IMR-90 (cell line): ENCODE measurements at regions not wholly inside any gene's neighbourhood (a gene's known extent, or its start where the extent isn't known, plus 50 kb on each side); places are given as distances from the start of the nearest gene placed in this dataset.

ENCODE experiments used
- MAZ ChIP-seq: IDR thresholded peaks from 2 replicates; pipeline ENCODE4 v1.6.1; 2012; ENCODE audit warnings: low read depth, mild to moderate bottlenecking, low read length, improper control_type of control experiment, moderate library complexity, borderline replicate concordance
- MXI1 ChIP-seq: IDR thresholded peaks from 2 replicates; pipeline ENCODE4 v1.6.1; 2012; ENCODE audit warnings: low read depth, mild to moderate bottlenecking, low read length, moderate library complexity, borderline replicate concordance
- POLR2A ChIP-seq: IDR thresholded peaks from 2 replicates; pipeline ENCODE4 v1.6.1; 2012; ENCODE audit warnings: mild to moderate bottlenecking, low read depth, low read length
- RAD21 ChIP-seq: IDR thresholded peaks from 2 replicates; pipeline ENCODE4 v1.6.1; 2012; ENCODE audit warnings: low read length, improper control_type of control experiment
- TF ChIP-seq, protein P1 (sequence below): conservative IDR thresholded peaks from 2 replicates; pipeline ENCODE4 v1.5.1; 2012; ENCODE audit warnings: mild to moderate bottlenecking, low read depth, low read length, improper control_type of control experiment

DNA sequence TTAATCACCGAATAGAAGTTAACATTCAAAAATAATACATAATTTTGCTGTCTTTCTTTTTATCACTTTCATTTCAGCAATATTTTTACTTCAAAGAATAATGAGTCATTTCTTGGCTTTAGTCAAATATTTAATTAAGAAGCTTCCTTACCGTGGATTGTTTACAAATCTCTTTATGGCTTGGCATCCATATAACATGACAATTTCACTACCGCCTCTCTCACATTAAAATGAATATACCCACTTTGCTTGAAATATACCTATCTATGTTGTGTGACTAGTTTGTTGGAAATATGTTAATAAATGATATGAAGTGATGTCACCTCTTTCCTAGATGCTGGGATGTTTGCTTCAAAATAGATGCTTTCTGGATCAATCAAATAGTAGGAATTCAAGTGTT, 1203.9 kb downstream of the AMY1C start:
- TF ChIP-seq, protein P1, sequence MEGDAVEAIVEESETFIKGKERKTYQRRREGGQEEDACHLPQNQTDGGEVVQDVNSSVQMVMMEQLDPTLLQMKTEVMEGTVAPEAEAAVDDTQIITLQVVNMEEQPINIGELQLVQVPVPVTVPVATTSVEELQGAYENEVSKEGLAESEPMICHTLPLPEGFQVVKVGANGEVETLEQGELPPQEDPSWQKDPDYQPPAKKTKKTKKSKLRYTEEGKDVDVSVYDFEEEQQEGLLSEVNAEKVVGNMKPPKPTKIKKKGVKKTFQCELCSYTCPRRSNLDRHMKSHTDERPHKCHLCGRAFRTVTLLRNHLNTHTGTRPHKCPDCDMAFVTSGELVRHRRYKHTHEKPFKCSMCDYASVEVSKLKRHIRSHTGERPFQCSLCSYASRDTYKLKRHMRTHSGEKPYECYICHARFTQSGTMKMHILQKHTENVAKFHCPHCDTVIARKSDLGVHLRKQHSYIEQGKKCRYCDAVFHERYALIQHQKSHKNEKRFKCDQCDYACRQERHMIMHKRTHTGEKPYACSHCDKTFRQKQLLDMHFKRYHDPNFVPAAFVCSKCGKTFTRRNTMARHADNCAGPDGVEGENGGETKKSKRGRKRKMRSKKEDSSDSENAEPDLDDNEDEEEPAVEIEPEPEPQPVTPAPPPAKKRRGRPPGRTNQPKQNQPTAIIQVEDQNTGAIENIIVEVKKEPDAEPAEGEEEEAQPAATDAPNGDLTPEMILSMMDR, result no peak
- TF ChIP-seq MAZ, result no peak
- TF ChIP-seq POLR2A, result no peak
- TF ChIP-seq MXI1, result no peak
- no peak for TF ChIP-seq RAD21
